Ovary (tissue), 3 donors: ENCODE measurements at regions not wholly inside any gene's neighbourhood (a gene's known extent, or its start where the extent isn't known, plus 50 kb on each side); places are given as distances from the start of the nearest gene placed in this dataset.

Experiments used
- POLR2A ChIP-seq: fragments of 450-650 bp; IDR thresholded peaks from one replicate; pipeline ENCODE4 v1.6.1; 2017; ENCODE audit warnings: antibody characterized with exemption, mild to moderate bottlenecking, moderate library complexity
- TF ChIP-seq, protein P1 (sequence below), 3 donors: fragments of 450-650 bp in 2 of 3; fragments of 200-600 bp in 1 of 3; IDR thresholded peaks; one replicate each; pipeline versions ENCODE4 v1.5.1 to v1.8.0; 2016 to 2022; ENCODE audit warnings: antibody characterized with exemption in 3 of 3, mild to moderate bottlenecking in 1 of 3
- donor health status: DM: no; HTN: no; CAD: no.

DNA sequence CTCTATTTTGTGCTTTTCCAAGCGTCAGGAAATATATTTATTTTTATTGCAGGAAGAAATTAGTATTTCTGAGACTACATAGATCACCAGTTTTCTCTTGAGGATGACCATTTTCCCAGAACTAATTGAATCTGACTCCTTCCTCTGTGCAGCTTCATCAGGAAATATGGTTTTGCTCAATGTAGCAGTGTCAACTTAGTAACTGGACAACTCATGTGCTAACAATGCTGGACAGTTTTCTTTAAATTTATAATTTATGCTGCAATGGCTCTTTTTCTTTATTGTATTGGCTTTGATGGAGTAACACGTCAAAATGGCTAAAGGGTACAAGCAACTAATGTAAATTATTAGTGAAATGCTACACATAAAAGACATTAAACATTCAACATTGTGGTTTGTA lies 531.5 kb downstream of the ANKRD50 start:
- TF ChIP-seq, protein P1, sequence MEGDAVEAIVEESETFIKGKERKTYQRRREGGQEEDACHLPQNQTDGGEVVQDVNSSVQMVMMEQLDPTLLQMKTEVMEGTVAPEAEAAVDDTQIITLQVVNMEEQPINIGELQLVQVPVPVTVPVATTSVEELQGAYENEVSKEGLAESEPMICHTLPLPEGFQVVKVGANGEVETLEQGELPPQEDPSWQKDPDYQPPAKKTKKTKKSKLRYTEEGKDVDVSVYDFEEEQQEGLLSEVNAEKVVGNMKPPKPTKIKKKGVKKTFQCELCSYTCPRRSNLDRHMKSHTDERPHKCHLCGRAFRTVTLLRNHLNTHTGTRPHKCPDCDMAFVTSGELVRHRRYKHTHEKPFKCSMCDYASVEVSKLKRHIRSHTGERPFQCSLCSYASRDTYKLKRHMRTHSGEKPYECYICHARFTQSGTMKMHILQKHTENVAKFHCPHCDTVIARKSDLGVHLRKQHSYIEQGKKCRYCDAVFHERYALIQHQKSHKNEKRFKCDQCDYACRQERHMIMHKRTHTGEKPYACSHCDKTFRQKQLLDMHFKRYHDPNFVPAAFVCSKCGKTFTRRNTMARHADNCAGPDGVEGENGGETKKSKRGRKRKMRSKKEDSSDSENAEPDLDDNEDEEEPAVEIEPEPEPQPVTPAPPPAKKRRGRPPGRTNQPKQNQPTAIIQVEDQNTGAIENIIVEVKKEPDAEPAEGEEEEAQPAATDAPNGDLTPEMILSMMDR (IDR thresholded peaks at IDR 0.05) = no peak
- no peak for TF ChIP-seq POLR2A
